ENCODE measurements at regions not wholly inside any gene's neighbourhood (a gene's known extent, or its start where the extent isn't known, plus 50 kb on each side); places are given as distances from the start of the nearest gene placed in this dataset.

- no peak for TF ChIP-seq CTCF (conservative IDR thresholded peaks at IDR 0.05; ENCODE audit: low read depth, low read length)
- no peak for TF ChIP-seq EZH2phosphoT487 (IDR thresholded peaks at IDR 0.05; ENCODE audit: borderline replicate concordance, low read length)
Observed at GRCh38 chr3:95437409-95437808, 1374.5 kb downstream of the NSUN3 start.

Measured in PC-3 (cell line).